Lower lobe of right lung (tissue), 2 donors: ENCODE measurements at regions not wholly inside any gene's neighbourhood (a gene's known extent, or its start where the extent isn't known, plus 50 kb on each side); places are given as distances from the start of the nearest gene placed in this dataset.
A peak's percentile ranks its signal among the peaks of the same experiment; 100 is the strongest.

Source experiments
- ATAC-seq, 2 donors: fragments of 200-7000 bp; cut with Tn5 transposase; one replicate each; pipeline ENCODE4 v1.9.1; 2020 to 2022; ENCODE audit warnings: mild to moderate bottlenecking in 2 of 2, moderate library complexity in 2 of 2
- DNase-seq: peaks from one replicate; pipeline ENCODE4 v3.0.0-alpha.2; 2020
- H3K27ac ChIP-seq: fragments of 200-600 bp; one replicate; pipeline ENCODE4 v1.8.0; 2022
- H3K27me3 ChIP-seq: fragments of 200-600 bp; one replicate; pipeline ENCODE4 v1.8.0; 2022; ENCODE audit warnings: low read depth
- H3K36me3 ChIP-seq: fragments of 200-600 bp; one replicate; pipeline ENCODE4 v1.8.0; 2022; ENCODE audit warnings: mild to moderate bottlenecking
- H3K4me1 ChIP-seq: fragments of 200-600 bp; one replicate; pipeline ENCODE4 v1.8.0; 2022
- H3K4me3 ChIP-seq: fragments of 200-600 bp; one replicate; pipeline ENCODE4 v1.8.0; 2022; ENCODE audit warnings: mild to moderate bottlenecking
- H3K9me3 ChIP-seq: fragments of 200-600 bp; one replicate; pipeline ENCODE4 v1.8.0; 2022
- intact Hi-C: fragments of 100-400 bp; cut with DNase I; formaldehyde crosslinking; loops from one replicate; pipeline ENCODE4 v1.11.0; 2022
- TF ChIP-seq, protein P1 (sequence below): fragments of 200-600 bp; IDR thresholded peaks from one replicate; pipeline ENCODE4 v1.8.0; 2022; ENCODE audit warnings: antibody characterized with exemption, mild to moderate bottlenecking
- donor health status: DM: no; HTN: yes; CAD: no; lungs with severe emphysema.

GRCh38 chr12:5260086-5260485 lies 171.8 kb upstream of the NTF3 start:
- H3K27ac ChIP-seq, result no peak overlapping the region
- no peaks in the 10 kb centered on the region for H3K4me1 ChIP-seq
- TF ChIP-seq, protein P1, sequence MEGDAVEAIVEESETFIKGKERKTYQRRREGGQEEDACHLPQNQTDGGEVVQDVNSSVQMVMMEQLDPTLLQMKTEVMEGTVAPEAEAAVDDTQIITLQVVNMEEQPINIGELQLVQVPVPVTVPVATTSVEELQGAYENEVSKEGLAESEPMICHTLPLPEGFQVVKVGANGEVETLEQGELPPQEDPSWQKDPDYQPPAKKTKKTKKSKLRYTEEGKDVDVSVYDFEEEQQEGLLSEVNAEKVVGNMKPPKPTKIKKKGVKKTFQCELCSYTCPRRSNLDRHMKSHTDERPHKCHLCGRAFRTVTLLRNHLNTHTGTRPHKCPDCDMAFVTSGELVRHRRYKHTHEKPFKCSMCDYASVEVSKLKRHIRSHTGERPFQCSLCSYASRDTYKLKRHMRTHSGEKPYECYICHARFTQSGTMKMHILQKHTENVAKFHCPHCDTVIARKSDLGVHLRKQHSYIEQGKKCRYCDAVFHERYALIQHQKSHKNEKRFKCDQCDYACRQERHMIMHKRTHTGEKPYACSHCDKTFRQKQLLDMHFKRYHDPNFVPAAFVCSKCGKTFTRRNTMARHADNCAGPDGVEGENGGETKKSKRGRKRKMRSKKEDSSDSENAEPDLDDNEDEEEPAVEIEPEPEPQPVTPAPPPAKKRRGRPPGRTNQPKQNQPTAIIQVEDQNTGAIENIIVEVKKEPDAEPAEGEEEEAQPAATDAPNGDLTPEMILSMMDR, result no peak
- no peak overlapping the region for H3K4me3 ChIP-seq
- no peak for DNase-seq
- H3K9me3 ChIP-seq, result no peaks in the 10 kb centered on the region
- H3K27me3 ChIP-seq, result no peaks in the 10 kb centered on the region
- H3K36me3 ChIP-seq, result no peaks in the 10 kb centered on the region
- no peak for ATAC-seq
- intact Hi-C loops, result no loop called here

GRCh38 chr12:5260591-5261086 lies 171.3 kb upstream of the NTF3 start:
- intact Hi-C loops, result no loop called here
- TF ChIP-seq, protein P1, result no peak
- H3K36me3 ChIP-seq, result no peaks in the 10 kb centered on the region
- no peak overlapping the region for H3K27ac ChIP-seq
- no peaks in the 10 kb centered on the region for H3K9me3 ChIP-seq
- no peaks in the 10 kb centered on the region for H3K4me1 ChIP-seq
- no peaks in the 10 kb centered on the region for H3K27me3 ChIP-seq
- H3K4me3 ChIP-seq, result no peak overlapping the region
- DNase-seq (no peak), ATAC-seq (peak; percentile 37 to 40)

- no peak for ATAC-seq
- Histone ChIP-seq H3K4me3 (no peak overlapping the region), H3K36me3 (no peaks in the 10 kb centered on the region), H3K27me3 (no peaks in the 10 kb centered on the region), H3K27ac (no peak overlapping the region), H3K9me3 (no peaks in the 10 kb centered on the region), H3K4me1 (no peaks in the 10 kb centered on the region)
- TF ChIP-seq, protein P1, result no peak
- no peak for DNase-seq
- intact Hi-C loops, result no loop called here
Measured at GRCh38 chr12:5262450-5262849, 169.5 kb upstream of the NTF3 start.

GRCh38 chr12:5262885-5263284 lies 169.0 kb upstream of the NTF3 start:
- no peaks in the 10 kb centered on the region for H3K36me3 ChIP-seq
- DNase-seq (no peak), ATAC-seq (no peak)
- TF ChIP-seq, protein P1, result no peak
- no peaks in the 10 kb centered on the region for H3K27me3 ChIP-seq
- no peaks in the 10 kb centered on the region for H3K9me3 ChIP-seq
- no peak overlapping the region for H3K4me3 ChIP-seq
- no peaks in the 10 kb centered on the region for H3K4me1 ChIP-seq
- H3K27ac ChIP-seq, result no peak overlapping the region
- intact Hi-C loops, result no loop called here

DNA sequence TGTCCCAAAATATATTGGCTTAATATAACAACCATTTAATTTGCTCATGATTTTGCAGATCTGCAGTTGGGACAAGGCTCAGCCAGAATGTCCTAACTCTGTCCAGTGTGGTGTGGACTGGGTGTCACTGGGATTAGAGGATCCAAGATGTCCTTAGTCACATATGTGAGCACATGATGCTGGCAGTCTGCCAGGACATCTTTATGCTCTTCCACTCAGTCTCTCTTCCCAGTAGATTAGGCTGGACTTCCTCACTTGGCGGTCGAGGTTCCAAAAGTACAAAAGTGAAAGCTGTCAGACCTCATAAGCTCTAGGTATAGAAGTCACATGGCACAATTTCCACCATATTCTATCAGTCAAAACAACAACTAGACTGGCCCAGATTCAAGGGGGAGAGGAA lies 167.9 kb upstream of the NTF3 start:
- DNase-seq (no peak), ATAC-seq (no peak)
- TF ChIP-seq, protein P1, result no peak
- Histone ChIP-seq H3K27ac (no peak overlapping the region), H3K4me1 (no peaks in the 10 kb centered on the region), H3K9me3 (no peaks in the 10 kb centered on the region), H3K36me3 (no peaks in the 10 kb centered on the region), H3K4me3 (no peak overlapping the region), H3K27me3 (no peaks in the 10 kb centered on the region)
- intact Hi-C loops, result no loop called here
